GM13976 (cell line): ENCODE measurements at regions not wholly inside any gene's neighbourhood (a gene's known extent, or its start where the extent isn't known, plus 50 kb on each side); places are given as distances from the start of the nearest gene placed in this dataset.

ENCODE experiments used
- DNase-seq: peaks from one replicate; pipeline ENCODE4 v3.0.0; 2012; ENCODE audit warnings: low spot score
- CTCF ChIP-seq: IDR thresholded peaks from 2 replicates; pipeline ENCODE4 v1.5.1; 2012; ENCODE audit warnings: borderline replicate concordance, mild to moderate bottlenecking; ENCODE audit not compliant: insufficient read depth; ENCODE audit errors: extremely low read depth, missing control alignments, control extremely low read depth
- in situ Hi-C: fragments of 300-500 bp; cut with MboI; formaldehyde crosslinking; loops from one replicate; pipeline ENCODE4 v1.12.0; 2022; ENCODE audit warnings: low sequenced_read_pairs, mixed read lengths, inconsistent platforms; ENCODE audit not compliant: unreplicated experiment

- in situ Hi-C loops = no loop called here
- DNase-seq = no peak
- TF ChIP-seq CTCF = no peak
Measured at GRCh38 chr10:6743291-6743849, 163.3 kb upstream of the PRKCQ start.

GRCh38 chr10:6741541-6741941 is 161.5 kb upstream of the PRKCQ start:
- in situ Hi-C loops = no loop called here
- DNase-seq = no peak

GRCh38 chr10:6739530-6740174 is 159.6 kb upstream of the PRKCQ start:
- no peak for DNase-seq
- TF ChIP-seq CTCF = no peak
- in situ Hi-C loops = no loop called here

More at GRCh38 chr10:6741541-6741941, 161.5 kb upstream of the PRKCQ start:
- TF ChIP-seq CTCF = no peak

- TF ChIP-seq CTCF = no peak
- no peak for DNase-seq
- in situ Hi-C loops = no loop called here
Measured at GRCh38 chr10:6738112-6738768, 158.2 kb upstream of the PRKCQ start.

- TF ChIP-seq CTCF = no peak
- no peak for DNase-seq
- in situ Hi-C loops = no loop called here
Measured at GRCh38 chr10:6737758-6738111, 157.7 kb upstream of the PRKCQ start.

GRCh38 chr10:6737080-6737641 is 157.1 kb upstream of the PRKCQ start:
- in situ Hi-C loops = no loop called here
- DNase-seq = no peak
- no peak for TF ChIP-seq CTCF
